ENCODE measurements at regions not wholly inside any gene's neighbourhood (a gene's known extent, or its start where the extent isn't known, plus 50 kb on each side); places are given as distances from the start of the nearest gene placed in this dataset.

DNA sequence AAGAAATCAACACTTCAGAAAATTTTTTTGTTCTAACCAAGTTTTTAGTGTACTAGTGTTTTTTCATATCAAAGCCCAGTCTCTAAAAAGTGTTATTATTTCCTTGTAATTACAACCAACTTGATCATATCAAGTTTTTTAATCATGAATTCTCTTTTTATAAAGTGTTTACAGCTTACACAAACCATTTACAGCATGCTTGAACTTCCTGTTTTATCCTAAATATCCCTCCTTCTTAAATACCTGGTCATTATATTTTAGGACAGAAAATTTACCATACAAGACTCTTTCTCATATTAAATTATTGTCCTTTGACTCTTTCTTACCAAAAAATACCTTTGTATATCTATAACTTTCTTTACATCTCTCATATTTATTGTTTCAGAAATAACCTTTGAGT, 89.4 kb upstream of the NPY2R start:
- TF ChIP-seq EZH2phosphoT487 (IDR thresholded peaks at IDR 0.05; ENCODE audit: insufficient read depth, low read depth) (no peak), EZH2 (IDR thresholded peaks at IDR 0.05; ENCODE audit: insufficient read depth, poor library complexity, severe bottlenecking) (no peak)
